ENCODE measurements at regions not wholly inside any gene's neighbourhood (a gene's known extent, or its start where the extent isn't known, plus 50 kb on each side); places are given as distances from the start of the nearest gene placed in this dataset.
"Not testable (repeated sequence)": the region's sequence is repeated elsewhere in the genome, so short reads cannot be mapped to it uniquely, and the experiment has no call there.

DNA sequence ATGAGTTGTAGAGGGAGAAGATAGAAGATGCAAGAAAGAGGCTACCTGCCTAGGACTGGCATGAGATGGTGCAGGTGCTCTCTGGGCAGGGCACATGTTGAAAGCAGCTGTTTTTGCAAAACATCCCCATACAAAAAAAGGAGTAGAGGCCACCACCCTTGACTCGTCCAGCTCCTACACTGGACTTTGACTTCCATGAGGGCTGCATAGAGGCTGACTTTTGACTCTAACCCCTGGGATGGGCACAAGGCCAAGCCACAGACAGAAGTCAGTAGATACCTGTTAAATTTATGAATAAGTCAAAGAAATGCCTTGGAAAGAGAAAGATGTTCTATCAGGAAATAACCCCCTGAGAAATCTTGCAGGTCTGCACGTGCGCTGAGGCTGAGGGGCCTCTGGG, 1139.1 kb upstream of the TMEM132C start:
- no peak for DNase-seq

DNA sequence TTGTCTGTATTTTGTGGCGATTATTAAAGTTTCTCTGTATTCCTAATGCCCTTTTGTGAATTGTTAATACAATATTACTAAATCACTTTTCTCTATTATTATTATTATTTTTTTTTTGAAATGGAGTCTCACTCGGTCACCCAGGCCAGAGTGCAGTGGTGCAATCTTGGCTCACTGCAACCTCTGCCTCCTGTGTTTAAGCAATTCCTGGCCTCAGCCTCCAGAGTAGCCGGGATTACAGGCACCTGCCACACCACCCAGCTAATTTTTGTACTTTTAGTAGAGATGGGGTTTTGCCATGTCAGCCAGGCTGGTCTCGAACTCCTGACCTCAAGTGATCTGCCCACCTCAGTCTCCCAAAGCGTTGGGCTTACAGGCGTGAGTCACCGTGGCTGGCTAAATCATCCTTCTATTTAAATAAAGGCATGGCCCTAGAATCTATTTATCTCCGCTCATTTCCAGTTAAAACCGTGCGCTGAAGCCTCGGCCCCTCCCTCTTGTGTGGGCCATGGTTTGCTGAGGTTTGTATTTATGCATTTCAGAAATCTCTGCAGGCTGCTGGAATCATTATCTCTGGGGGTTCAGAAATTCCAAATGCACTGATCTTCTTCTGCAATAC, 1136.4 kb upstream of the TMEM132C start:
- no peak for DNase-seq

DNA sequence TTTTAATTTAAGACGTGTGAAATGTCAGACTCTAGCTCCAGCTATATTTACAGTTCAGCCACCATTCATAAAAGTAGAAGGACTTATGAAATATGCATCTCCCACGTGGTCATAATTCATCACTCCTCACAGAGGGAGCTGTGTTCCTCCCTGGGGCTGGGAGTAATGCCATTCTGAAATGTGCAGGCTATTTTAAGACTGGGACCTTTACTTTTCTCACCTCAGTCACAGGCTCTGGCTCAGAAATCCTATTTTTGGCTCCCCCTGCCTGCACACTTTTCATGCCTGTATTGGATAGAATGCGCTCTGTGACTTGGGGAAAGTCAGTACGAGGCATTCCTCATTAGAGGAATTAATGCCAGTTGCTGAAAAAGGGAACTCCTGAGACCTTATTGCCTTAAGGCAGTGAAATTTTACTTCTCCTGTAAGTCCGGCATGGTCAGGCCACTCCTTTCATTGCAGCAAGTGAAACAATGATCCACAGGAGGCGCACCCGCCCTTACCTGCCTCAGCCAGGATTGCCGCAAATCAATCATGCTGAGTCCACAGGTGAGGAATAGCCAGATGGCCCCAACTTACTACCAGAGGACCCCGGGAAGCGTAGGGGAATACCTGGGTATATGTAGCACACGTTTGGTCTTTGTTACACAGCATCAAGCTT, 1133.2 kb upstream of the TMEM132C start:
- no peak for DNase-seq

DNA sequence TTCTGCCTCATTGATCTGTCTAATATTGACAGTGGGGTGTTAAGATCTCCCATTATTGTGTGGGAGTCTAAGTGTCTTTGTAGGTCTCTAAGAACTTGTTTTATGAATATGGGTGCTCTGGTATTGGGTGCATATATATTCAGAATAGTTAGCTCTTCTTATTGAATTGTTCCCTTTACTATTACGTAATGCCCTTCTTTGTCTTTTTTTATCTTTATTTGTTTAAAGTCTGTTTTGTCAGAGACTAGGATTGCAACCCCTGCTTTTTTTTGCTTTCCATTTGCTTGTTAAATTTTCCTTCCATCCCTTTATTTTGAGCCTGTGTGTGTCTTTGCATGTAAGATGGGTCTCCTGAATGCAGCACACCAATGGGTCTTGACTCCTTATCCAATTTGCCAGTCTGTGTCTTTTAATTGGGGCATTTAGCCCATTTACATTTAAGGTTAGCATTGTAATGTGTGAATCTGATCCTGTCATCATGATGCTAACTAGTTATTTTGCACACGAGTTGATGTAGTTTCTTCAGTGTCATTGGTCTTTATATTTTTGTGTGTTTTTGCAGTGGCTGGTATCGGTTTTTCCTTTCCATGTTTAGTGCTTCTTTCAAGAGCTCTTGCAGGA, 1126.0 kb upstream of the TMEM132C start:
- not testable (repeated sequence) for DNase-seq

GRCh38 chr12:127143020-127143419, 1124.0 kb upstream of the TMEM132C start:
- DNase-seq = no peak

DNA sequence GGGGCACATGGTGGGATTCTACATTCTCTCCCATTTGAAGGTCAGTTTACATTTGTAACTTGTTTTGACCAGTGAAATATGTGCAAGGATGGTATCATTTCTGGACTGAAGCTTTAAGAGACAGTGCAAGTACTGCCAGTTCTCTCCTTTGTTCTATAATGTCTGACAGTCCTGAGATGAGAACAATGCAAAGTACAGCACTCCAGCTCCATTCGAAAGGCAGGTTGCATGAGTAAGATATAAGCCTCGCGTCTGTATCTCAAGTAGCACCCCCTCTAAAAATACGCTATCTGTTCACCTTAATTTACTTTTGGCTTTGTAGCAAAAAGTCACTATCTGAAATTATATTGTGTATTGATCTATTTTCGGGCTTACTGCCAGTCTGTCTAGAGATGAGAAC, 1122.2 kb upstream of the TMEM132C start:
- no peak for DNase-seq

- no peak for DNase-seq
Observed at GRCh38 chr12:127145241-127145928, 1121.6 kb upstream of the TMEM132C start.

- peak; percentile 64 for DNase-seq
Observed at GRCh38 chr12:127145929-127146789, 1120.8 kb upstream of the TMEM132C start.

DNA sequence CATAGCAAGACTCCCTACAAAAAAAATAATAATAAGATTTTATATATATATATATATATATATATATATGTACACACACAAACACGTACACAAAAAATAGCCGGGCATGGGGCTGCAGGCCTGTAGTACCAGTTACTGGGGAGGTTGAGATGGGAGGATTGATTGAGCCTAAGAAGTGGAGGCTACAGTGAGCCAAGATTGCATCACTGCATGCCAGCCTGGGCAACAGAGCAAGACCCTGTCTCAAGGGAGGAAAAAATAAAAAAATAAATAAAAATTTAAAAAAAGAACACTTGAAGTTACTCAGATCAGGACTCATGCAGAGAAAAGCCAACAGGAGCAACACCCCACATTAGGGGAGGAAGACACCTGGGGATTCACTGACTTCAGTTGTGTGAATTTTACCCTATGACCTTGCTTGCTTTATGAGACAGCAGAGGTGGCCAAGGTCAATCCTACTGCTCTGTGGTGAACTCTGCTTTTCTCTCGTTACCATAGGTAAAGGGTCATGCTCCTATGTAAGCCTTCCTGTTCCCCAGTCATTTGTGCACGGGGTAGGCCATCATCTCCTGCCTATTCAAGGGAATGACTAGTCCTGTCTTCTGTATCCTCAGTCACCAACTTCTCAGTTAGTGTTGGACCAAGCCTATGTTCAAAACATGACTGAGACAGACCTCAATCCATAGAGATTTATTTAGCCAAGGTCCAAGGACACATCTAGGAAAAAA, 1119.8 kb upstream of the TMEM132C start:
- no peak for DNase-seq

DNA sequence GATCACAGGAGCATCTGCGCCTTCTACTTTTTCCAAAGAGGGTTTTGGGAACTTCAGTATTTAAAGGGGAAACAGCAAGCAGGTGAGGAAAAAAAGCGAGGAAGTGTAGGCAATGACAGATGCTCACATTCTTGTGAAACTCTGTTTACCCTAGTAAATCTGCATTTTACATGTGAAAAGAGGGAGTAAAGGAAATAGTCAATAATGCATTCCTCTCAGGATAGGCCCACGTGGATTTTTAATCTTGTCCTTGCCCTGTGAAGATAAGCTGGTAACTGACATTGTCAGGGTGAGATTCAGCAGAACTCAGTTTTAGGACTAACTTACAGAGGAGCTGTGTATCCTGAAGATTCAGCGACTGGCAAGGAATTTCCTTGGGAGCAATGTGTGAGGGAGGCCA, 1119.2 kb upstream of the TMEM132C start:
- no peak for DNase-seq

GRCh38 chr12:127148318-127148717, 1118.7 kb upstream of the TMEM132C start:
- DNase-seq = no peak

GRCh38 chr12:127149226-127149964, 1117.6 kb upstream of the TMEM132C start:
- DNase-seq = no peak

DNA sequence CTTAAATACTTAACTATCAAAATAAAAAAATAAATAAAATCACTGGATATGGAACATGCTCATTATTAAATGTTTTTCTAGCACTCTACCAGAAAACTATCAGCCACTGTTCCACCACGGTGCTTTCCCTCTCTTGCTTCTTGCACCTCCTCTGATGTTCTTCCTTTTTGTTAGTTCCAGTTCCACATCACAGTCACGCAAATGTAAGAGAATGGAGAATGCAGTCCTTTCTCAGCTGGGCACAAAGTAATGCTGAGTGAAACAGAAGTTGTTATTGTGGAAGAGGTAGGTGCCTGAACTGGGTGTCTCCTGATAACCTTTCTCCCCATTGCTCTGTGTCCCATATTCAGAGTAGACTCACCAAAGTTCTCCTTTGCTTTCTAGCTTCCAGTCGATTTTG, 1116.9 kb upstream of the TMEM132C start:
- DNase-seq = no peak

DNA sequence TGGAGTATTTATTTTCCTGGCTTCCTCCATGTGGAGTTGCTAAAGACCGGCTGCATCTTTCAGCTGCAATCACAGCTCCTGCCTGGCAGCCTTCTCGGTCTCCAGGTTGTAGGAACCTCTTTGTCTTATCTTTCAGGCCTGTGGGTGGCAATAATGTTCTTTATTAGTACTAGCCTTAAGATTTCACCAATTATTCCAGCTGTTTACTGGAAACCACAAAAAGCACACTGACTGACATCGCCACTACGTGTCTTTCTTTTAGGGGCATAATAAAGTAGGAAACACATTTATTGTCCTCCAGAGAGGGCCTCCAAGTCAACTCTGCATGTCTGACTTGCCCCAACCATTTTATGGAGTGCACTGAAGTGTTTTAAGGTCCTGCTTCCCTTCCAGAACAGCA, 1116.5 kb upstream of the TMEM132C start:
- no peak for DNase-seq

- DNase-seq = no peak
Observed at GRCh38 chr12:127150956-127151355, 1116.0 kb upstream of the TMEM132C start.

GRCh38 chr12:127153996-127154395, 1113.0 kb upstream of the TMEM132C start:
- no peak for DNase-seq

- DNase-seq = not testable (repeated sequence)
Observed at GRCh38 chr12:127154830-127155229, 1112.1 kb upstream of the TMEM132C start.

DNA sequence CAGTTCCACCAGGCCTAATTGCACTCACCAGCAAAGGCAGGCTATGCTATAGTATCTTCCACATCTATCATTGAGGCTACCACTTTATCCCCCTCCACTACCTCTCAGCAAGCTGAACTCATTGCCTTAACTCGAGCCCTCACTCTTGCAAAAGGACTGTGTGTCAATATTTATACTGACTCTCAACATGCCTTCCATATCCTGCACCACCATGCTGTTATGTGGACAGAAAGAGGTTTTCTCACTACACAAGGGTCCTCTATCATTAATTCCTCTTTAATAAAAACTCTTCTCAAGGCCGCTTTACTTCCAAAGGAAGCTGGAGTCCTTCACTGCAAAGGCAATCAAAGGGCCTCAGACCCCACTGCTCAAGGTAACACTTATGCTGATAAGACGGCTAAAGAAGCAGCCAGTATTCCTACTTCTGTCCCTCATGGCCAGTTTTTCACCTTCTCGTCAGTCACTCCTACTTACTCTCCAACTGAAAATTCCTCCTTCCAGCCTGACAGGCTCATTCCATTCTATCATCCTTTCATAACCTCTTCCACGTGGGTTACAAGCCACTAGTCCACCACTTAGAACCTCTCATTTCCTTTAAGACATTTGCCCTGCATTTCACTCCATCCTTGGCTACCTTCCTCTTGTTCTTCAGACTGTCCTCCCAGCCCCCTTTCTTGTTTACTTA, 1110.9 kb upstream of the TMEM132C start:
- DNase-seq = not testable (repeated sequence)

DNA sequence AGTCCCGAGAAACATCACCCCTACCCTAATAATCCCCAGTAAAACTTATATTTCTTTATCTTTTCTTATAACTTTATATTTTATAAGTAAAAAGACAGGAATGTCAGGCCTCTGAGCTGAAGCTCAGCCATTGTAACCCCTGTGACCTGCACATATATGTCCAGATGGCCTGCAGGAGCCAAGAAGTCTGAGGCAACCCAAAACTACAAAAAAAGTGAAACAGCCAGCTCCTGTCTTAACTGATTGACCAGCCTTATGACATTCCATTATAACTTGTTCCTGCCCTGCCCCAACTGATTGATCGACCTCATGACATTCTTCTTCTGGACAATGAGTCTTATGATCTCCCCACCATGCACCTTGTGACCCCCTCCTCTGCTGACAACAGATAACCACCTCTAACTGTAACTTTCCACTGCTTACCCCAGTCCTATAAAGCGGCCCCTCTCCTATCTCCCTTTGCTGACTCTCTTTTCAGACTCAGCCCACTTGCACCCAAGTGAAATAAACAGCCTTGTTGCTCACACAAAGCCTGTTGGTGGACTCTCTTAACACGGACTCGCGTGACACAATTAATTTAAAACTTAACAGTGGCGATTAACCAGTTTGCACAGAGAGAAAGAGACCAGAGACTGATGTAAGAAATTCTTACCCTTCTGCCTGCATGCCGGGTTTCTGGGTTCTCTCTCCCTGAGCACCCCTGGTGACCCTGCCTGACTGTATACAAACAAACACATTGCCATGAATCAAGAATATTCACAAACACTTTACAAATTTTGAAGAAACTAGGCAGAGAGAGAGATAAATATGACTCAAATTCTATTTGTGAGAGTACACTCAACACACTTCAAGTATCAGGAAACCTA, 1109.2 kb upstream of the TMEM132C start:
- not testable (repeated sequence) for DNase-seq

Measured in midbrain (tissue), 1 donor.